Osteoblast (primary cell): ENCODE measurements at regions not wholly inside any gene's neighbourhood (a gene's known extent, or its start where the extent isn't known, plus 50 kb on each side); places are given as distances from the start of the nearest gene placed in this dataset.

ENCODE experiments used
- DNase-seq: peaks from one replicate; pipeline ENCODE4 v3.0.0; 2011; ENCODE audit warnings: low spot score, mixed read lengths; ENCODE audit not compliant: insufficient read length; ENCODE audit errors: missing footprints
- H2AFZ ChIP-seq: 2 replicates; pipeline ENCODE4 v1.6.0; 2011; ENCODE audit warnings: mild to moderate bottlenecking, low read length
- H3K27ac ChIP-seq: 2 replicates; pipeline ENCODE4 v1.5.1; 2011; ENCODE audit warnings: mild to moderate bottlenecking, low read depth, low read length, moderate library complexity
- H3K27me3 ChIP-seq: 2 replicates; pipeline ENCODE4 v1.6.0; 2012; ENCODE audit warnings: mild to moderate bottlenecking, control low read depth, inconsistent platforms, low read length, moderate library complexity; ENCODE audit not compliant: insufficient read depth
- H3K36me3 ChIP-seq: 2 replicates; pipeline ENCODE4 v1.5.1; 2011; ENCODE audit warnings: mild to moderate bottlenecking, low read length, control low read depth, moderate library complexity; ENCODE audit not compliant: insufficient read depth
- H3K4me1 ChIP-seq: 2 replicates; pipeline ENCODE4 v1.5.1; 2011; ENCODE audit warnings: mild to moderate bottlenecking, low read length, control low read depth, moderate library complexity; ENCODE audit not compliant: insufficient read depth
- H3K4me2 ChIP-seq: 2 replicates; pipeline ENCODE4 v1.6.0; 2011; ENCODE audit warnings: mild to moderate bottlenecking, low read length; ENCODE audit not compliant: insufficient read depth
- H3K4me3 ChIP-seq: fragments of 200-600 bp; sonication (generic); 3 replicates; pipeline ENCODE4 v1.5.1; 2012; ENCODE audit warnings: mild to moderate bottlenecking, low read length, inconsistent platforms; ENCODE audit not compliant: insufficient read depth
- H3K79me2 ChIP-seq: 2 replicates; pipeline ENCODE4 v1.6.0; 2012; ENCODE audit warnings: mild to moderate bottlenecking, low read length, control low read depth, inconsistent platforms; ENCODE audit not compliant: insufficient read depth
- H3K9me3 ChIP-seq: 2 replicates; pipeline ENCODE4 v1.5.1; 2011; ENCODE audit warnings: low read depth, low read length, control low read depth
- H4K20me1 ChIP-seq: 2 replicates; pipeline ENCODE4 v1.6.0; 2012; ENCODE audit warnings: mild to moderate bottlenecking, low read length, control low read depth; ENCODE audit not compliant: insufficient read depth
- TF ChIP-seq, protein P1 (sequence below): IDR thresholded peaks from 2 replicates; pipeline ENCODE4 v1.5.1; 2011; ENCODE audit warnings: mild to moderate bottlenecking, low read depth, low read length, moderate library complexity; ENCODE audit errors: extremely low read depth

DNA sequence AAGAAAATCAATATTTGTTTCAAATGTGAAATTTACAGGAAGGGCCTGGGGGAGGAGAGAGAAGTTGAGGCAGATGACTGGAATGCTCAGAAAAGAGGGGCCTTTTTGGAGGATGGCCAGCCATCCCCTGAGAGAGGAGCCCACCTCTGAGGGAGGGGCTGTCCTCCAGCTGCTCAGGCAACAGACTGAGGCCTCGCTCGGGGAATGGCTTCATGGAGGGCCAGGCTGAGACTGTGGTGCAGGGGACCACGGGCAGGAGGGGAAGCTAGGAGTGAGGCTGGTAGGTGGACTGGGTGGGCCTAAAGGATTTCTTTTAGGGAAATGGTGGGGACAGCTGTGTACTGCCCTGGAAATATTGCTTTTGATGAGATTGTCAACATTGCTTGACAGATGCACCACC lies 73.5 kb upstream of the CADM1 start:
- TF ChIP-seq, protein P1, sequence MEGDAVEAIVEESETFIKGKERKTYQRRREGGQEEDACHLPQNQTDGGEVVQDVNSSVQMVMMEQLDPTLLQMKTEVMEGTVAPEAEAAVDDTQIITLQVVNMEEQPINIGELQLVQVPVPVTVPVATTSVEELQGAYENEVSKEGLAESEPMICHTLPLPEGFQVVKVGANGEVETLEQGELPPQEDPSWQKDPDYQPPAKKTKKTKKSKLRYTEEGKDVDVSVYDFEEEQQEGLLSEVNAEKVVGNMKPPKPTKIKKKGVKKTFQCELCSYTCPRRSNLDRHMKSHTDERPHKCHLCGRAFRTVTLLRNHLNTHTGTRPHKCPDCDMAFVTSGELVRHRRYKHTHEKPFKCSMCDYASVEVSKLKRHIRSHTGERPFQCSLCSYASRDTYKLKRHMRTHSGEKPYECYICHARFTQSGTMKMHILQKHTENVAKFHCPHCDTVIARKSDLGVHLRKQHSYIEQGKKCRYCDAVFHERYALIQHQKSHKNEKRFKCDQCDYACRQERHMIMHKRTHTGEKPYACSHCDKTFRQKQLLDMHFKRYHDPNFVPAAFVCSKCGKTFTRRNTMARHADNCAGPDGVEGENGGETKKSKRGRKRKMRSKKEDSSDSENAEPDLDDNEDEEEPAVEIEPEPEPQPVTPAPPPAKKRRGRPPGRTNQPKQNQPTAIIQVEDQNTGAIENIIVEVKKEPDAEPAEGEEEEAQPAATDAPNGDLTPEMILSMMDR: no peak
- H3K27ac ChIP-seq: no peak overlapping the region
- H3K79me2 ChIP-seq: no peaks in the 10 kb centered on the region
- no peaks in the 10 kb centered on the region for H3K9me3 ChIP-seq
- DNase-seq: no peak
- no peak overlapping the region for H2AFZ ChIP-seq
- H3K4me1 ChIP-seq: no peaks in the 10 kb centered on the region
- no peaks in the 10 kb centered on the region for H3K36me3 ChIP-seq
- H4K20me1 ChIP-seq: no peaks in the 10 kb centered on the region
- H3K27me3 ChIP-seq: no peaks in the 10 kb centered on the region
- H3K4me3 ChIP-seq: no peak overlapping the region
- no peak overlapping the region for H3K4me2 ChIP-seq

DNA sequence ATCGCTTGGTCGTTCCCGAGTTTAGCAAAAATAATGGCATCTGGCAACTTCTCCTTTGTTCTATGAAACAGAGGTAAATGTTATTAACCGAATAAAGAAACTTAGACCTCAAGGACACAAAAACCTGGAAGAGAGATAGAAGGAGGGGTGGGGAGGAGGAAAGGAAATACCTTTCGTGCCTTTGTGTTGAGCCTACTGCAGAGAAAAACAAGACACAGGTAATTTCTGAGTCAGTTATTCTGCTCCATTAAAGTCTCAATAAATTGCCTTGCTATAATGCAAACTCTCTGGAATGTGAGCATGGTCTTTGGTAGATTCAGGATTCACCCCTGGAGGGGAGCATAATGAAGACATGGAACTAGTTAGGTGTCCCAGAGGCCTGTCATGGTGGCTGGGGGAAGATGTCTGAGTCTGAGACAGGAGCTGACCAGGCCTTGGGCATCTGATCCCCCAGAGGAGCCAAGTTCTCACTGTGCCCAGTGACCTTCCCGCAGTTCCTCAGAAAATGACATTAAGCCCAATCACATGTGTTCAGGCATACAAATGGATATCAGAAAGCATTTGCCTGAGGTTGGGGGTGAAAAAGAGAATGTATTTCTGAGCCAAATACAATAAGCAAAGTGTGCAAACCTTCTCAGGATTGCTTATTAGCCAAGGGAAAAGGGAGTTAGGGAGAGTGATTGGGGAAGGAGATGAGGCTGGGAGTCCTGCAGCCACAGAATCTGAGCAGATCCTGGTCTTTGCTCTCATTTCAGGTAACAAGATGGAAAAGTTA lies 72.6 kb upstream of the CADM1 start:
- Histone ChIP-seq H2AFZ (no peak overlapping the region), H3K36me3 (no peaks in the 10 kb centered on the region), H3K4me1 (no peaks in the 10 kb centered on the region), H3K4me3 (no peak overlapping the region), H3K4me2 (no peak overlapping the region), H3K27ac (no peak overlapping the region), H3K27me3 (no peaks in the 10 kb centered on the region), H4K20me1 (no peaks in the 10 kb centered on the region), H3K79me2 (no peaks in the 10 kb centered on the region), H3K9me3 (no peaks in the 10 kb centered on the region)
- DNase-seq: no peak
- TF ChIP-seq, protein P1: no peak

DNA sequence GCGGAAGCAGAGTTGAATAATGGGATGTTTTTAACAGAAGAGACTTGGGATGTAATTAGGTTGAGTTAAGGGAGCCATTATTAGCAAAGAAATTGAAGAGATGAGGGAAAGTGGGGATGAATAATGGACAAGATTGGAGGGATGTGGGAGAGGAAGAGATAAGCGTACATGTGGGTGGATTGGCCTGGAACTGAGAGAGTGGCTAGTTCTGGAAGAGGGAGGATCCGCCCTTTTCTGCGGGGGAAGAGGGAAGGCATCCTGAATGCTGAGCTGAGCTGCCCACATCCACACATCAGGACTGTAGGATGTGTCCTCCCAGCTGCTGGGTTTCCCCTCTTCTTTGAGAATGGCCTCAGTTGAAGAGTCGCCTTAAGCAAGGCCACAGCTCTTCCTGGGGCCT lies 68.3 kb upstream of the CADM1 start:
- TF ChIP-seq, protein P1: no peak
- Histone ChIP-seq H3K79me2 (no peaks in the 10 kb centered on the region), H3K27me3 (no peaks in the 10 kb centered on the region), H4K20me1 (no peaks in the 10 kb centered on the region), H3K36me3 (no peaks in the 10 kb centered on the region), H3K9me3 (no peaks in the 10 kb centered on the region), H3K27ac (no peak overlapping the region), H3K4me3 (no peak overlapping the region), H2AFZ (no peak overlapping the region), H3K4me1 (no peaks in the 10 kb centered on the region), H3K4me2 (no peak overlapping the region)
- no peak for DNase-seq

- Histone ChIP-seq H2AFZ (no peak overlapping the region), H3K4me2 (no peak overlapping the region), H3K4me3 (no peak overlapping the region), H3K9me3 (no peaks in the 10 kb centered on the region), H3K27me3 (no peaks in the 10 kb centered on the region), H3K4me1 (no peaks in the 10 kb centered on the region), H3K27ac (no peak overlapping the region), H3K79me2 (no peaks in the 10 kb centered on the region), H4K20me1 (no peaks in the 10 kb centered on the region), H3K36me3 (no peaks in the 10 kb centered on the region)
- no peak for DNase-seq
- TF ChIP-seq, protein P1: no peak
These were observed 62.1 kb upstream of the CADM1 start for GRCh38 chr11:115566180-115566764.
